ENCODE measurements at regions not wholly inside any gene's neighbourhood (a gene's known extent, or its start where the extent isn't known, plus 50 kb on each side); places are given as distances from the start of the nearest gene placed in this dataset.

DNA sequence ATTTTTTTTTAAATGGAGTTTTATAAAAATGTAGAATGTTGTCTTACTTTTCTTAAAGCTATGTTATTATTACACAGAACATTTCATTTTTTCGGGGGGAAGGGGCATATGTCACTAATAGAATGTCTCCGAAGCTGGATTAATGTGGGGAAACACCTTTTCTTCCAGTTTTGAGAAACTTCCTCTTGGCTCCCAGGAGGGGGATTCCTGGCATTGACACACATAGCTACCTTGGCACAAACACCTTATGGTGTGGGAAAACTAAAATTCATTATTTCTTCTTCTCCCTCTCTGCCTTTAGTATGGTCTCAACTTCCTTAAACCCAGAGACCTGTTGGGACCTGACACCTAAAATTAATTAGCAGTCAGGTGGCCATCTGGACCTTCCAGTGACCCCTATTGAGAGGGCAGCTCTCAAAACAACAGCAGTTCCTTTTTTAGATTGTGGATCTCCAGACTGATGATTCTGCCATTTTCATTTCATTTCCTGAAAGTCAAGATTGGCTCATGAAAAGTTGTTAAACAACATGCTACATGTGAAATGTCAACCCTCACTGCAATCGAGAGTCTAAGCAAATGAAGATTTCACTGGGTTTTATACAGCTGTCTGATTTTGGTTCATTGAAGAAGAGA, 70.1 kb upstream of the EDEM3 start:
- Histone ChIP-seq H3K4me2 (ENCODE audit: insufficient read depth, low read length) (no peak overlapping the region), H3K27me3 (ENCODE audit: insufficient read depth, low read length) (no peaks in the 10 kb centered on the region), H3K9me3 (ENCODE audit: low read depth, low read length) (no peaks in the 10 kb centered on the region), H3K36me3 (ENCODE audit: insufficient read depth, low read length) (no peaks in the 10 kb centered on the region), H3K79me2 (ENCODE audit: insufficient read depth, low read length) (no peaks in the 10 kb centered on the region), H2AFZ (ENCODE audit: low read length) (no peak overlapping the region), H3K4me1 (ENCODE audit: insufficient read depth, low read length) (peaks cover 16% of the 10 kb centered on the region), H3K4me3 (ENCODE audit: insufficient read depth, low read length) (no peak overlapping the region), H4K20me1 (ENCODE audit: insufficient read depth, low read length) (no peaks in the 10 kb centered on the region), H3K27ac (ENCODE audit: low read depth, low read length) (no peak overlapping the region)
- no peak for DNase-seq (ENCODE audit: insufficient read length, low spot score, missing footprints)
- TF ChIP-seq, protein P1, sequence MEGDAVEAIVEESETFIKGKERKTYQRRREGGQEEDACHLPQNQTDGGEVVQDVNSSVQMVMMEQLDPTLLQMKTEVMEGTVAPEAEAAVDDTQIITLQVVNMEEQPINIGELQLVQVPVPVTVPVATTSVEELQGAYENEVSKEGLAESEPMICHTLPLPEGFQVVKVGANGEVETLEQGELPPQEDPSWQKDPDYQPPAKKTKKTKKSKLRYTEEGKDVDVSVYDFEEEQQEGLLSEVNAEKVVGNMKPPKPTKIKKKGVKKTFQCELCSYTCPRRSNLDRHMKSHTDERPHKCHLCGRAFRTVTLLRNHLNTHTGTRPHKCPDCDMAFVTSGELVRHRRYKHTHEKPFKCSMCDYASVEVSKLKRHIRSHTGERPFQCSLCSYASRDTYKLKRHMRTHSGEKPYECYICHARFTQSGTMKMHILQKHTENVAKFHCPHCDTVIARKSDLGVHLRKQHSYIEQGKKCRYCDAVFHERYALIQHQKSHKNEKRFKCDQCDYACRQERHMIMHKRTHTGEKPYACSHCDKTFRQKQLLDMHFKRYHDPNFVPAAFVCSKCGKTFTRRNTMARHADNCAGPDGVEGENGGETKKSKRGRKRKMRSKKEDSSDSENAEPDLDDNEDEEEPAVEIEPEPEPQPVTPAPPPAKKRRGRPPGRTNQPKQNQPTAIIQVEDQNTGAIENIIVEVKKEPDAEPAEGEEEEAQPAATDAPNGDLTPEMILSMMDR (IDR thresholded peaks at IDR 0.05; ENCODE audit: extremely low read depth, low read depth, low read length): no peak

DNA sequence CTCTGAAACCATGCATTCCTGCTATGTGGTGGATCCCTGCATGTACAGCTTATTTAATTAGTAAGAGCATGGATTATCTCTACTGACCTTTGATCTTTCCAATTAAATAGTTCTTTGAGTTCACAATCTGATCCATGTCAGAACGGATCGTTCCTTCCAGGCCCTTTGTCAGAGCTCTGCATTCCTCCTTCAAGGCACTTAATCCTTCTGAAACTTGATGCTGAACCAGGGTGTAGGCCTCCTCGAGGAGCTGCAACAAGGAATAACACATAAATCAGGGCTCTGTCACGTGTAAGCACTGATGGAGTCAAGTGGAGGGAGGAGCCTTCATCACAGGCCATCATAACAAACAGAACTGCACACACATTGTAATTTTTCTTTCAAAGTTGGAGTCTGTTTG, 68.4 kb upstream of the EDEM3 start:
- Histone ChIP-seq H2AFZ (ENCODE audit: low read length) (no peak overlapping the region), H3K36me3 (ENCODE audit: insufficient read depth, low read length) (no peaks in the 10 kb centered on the region), H3K79me2 (ENCODE audit: insufficient read depth, low read length) (no peaks in the 10 kb centered on the region), H4K20me1 (ENCODE audit: insufficient read depth, low read length) (no peaks in the 10 kb centered on the region), H3K27ac (ENCODE audit: low read depth, low read length) (no peak overlapping the region), H3K9me3 (ENCODE audit: low read depth, low read length) (no peaks in the 10 kb centered on the region), H3K4me3 (ENCODE audit: insufficient read depth, low read length) (no peak overlapping the region), H3K4me2 (ENCODE audit: insufficient read depth, low read length) (no peak overlapping the region), H3K27me3 (ENCODE audit: insufficient read depth, low read length) (no peaks in the 10 kb centered on the region), H3K4me1 (ENCODE audit: insufficient read depth, low read length) (peaks cover 11% of the 10 kb centered on the region)
- TF ChIP-seq, protein P1 (IDR thresholded peaks at IDR 0.05; ENCODE audit: extremely low read depth, low read depth, low read length): no peak
- no peak for DNase-seq (ENCODE audit: insufficient read length, low spot score, missing footprints)

DNA sequence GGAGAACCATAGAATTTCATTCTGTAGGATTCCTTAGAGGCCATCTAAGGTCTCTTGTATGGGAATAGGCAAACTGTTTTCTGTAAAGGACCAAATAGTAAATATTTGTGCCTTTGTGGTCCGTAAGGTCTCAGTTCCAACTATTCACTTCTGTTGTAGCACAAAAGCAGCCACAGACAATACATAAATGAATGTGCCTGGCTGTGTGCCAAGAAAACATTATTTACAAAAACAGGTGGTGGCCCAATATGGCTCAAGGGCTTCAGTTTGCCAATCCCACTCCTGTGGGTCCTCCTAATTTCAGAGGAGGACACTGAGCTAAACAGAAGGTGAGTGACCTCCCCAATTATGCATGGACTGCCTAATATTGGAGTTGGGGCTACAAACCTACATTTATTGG, 67.6 kb upstream of the EDEM3 start:
- H3K36me3 ChIP-seq (ENCODE audit: insufficient read depth, low read length): no peaks in the 10 kb centered on the region
- DNase-seq (ENCODE audit: insufficient read length, low spot score, missing footprints): no peak
- no peak overlapping the region for H3K4me3 ChIP-seq (ENCODE audit: insufficient read depth, low read length)
- H3K27me3 ChIP-seq (ENCODE audit: insufficient read depth, low read length): no peaks in the 10 kb centered on the region
- no peak overlapping the region for H3K4me2 ChIP-seq (ENCODE audit: insufficient read depth, low read length)
- H2AFZ ChIP-seq (ENCODE audit: low read length): no peak overlapping the region
- no peak overlapping the region for H3K27ac ChIP-seq (ENCODE audit: low read depth, low read length)
- TF ChIP-seq, protein P1 (IDR thresholded peaks at IDR 0.05; ENCODE audit: extremely low read depth, low read depth, low read length): no peak
- H4K20me1 ChIP-seq (ENCODE audit: insufficient read depth, low read length): no peaks in the 10 kb centered on the region
- no peaks in the 10 kb centered on the region for H3K9me3 ChIP-seq (ENCODE audit: low read depth, low read length)
- no peaks in the 10 kb centered on the region for H3K79me2 ChIP-seq (ENCODE audit: insufficient read depth, low read length)
- peaks cover 3% of the 10 kb centered on the region for H3K4me1 ChIP-seq (ENCODE audit: insufficient read depth, low read length)

DNA sequence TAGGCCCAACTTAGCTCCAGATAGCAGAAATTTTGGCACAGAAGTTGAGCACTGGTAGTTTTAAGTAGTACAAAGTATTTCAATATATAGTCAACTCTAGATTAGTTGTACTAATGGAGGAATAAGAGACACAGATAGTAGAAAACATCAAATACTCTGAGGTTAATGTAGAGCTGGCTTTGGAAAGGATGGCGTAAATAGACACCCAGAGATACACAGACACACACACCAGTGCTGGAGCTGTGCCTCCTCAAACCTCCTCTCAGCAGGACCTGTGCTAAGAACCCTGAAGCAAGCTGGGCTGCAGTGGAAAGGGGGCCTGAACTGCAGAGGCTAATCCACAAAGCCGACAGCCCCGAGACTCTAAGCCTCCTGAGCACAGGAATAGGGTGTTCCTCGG, 67.0 kb upstream of the EDEM3 start:
- Histone ChIP-seq H3K27me3 (ENCODE audit: insufficient read depth, low read length) (no peaks in the 10 kb centered on the region), H2AFZ (ENCODE audit: low read length) (no peak overlapping the region), H3K9me3 (ENCODE audit: low read depth, low read length) (no peaks in the 10 kb centered on the region), H3K4me1 (ENCODE audit: insufficient read depth, low read length) (no peaks in the 10 kb centered on the region), H3K36me3 (ENCODE audit: insufficient read depth, low read length) (no peaks in the 10 kb centered on the region), H3K4me2 (ENCODE audit: insufficient read depth, low read length) (no peak overlapping the region), H3K79me2 (ENCODE audit: insufficient read depth, low read length) (no peaks in the 10 kb centered on the region), H3K4me3 (ENCODE audit: insufficient read depth, low read length) (no peak overlapping the region), H3K27ac (ENCODE audit: low read depth, low read length) (no peak overlapping the region), H4K20me1 (ENCODE audit: insufficient read depth, low read length) (no peaks in the 10 kb centered on the region)
- TF ChIP-seq, protein P1 (IDR thresholded peaks at IDR 0.05; ENCODE audit: extremely low read depth, low read depth, low read length): no peak
- no peak for DNase-seq (ENCODE audit: insufficient read length, low spot score, missing footprints)

Measured in osteoblast (primary cell).